Endothelial cell (in vitro differentiated cells): ENCODE measurements at regions not wholly inside any gene's neighbourhood (a gene's known extent, or its start where the extent isn't known, plus 50 kb on each side); places are given as distances from the start of the nearest gene placed in this dataset.

Experiments used
- DNase-seq: peaks from one replicate; pipeline ENCODE4 v3.0.0; 2021; ENCODE audit warnings: low spot score
- H3K27ac Mint-ChIP-seq: one replicate; pipeline ENCODE4 v1.8.0; 2021; ENCODE audit warnings: mixed read lengths, inconsistent platforms; ENCODE audit not compliant: unreplicated experiment
- H3K27me3 Mint-ChIP-seq: one replicate; pipeline ENCODE4 v1.8.0; 2021; ENCODE audit warnings: mild to moderate bottlenecking, moderate library complexity, mixed read lengths, inconsistent platforms; ENCODE audit not compliant: unreplicated experiment
- H3K36me3 Mint-ChIP-seq: one replicate; pipeline ENCODE4 v1.8.0; 2021; ENCODE audit warnings: mild to moderate bottlenecking, low read depth, mixed read lengths, inconsistent platforms; ENCODE audit not compliant: unreplicated experiment
- H3K4me1 Mint-ChIP-seq: one replicate; pipeline ENCODE4 v1.8.0; 2021; ENCODE audit warnings: mild to moderate bottlenecking, mixed read lengths, inconsistent platforms; ENCODE audit not compliant: unreplicated experiment
- H3K4me3 Mint-ChIP-seq: one replicate; pipeline ENCODE4 v1.8.0; 2021; ENCODE audit warnings: mild to moderate bottlenecking, mixed read lengths, inconsistent platforms; ENCODE audit not compliant: unreplicated experiment
- H3K9me3 Mint-ChIP-seq: one replicate; pipeline ENCODE4 v1.8.0; 2021; ENCODE audit warnings: mixed read lengths, inconsistent platforms; ENCODE audit not compliant: unreplicated experiment
- CTCF ChIP-seq: fragments of 200-600 bp; sonication (generic); IDR thresholded peaks from one replicate; pipeline ENCODE4 v1.5.0; 2021; ENCODE audit warnings: antibody characterized with exemption; ENCODE audit not compliant: unreplicated experiment

DNA sequence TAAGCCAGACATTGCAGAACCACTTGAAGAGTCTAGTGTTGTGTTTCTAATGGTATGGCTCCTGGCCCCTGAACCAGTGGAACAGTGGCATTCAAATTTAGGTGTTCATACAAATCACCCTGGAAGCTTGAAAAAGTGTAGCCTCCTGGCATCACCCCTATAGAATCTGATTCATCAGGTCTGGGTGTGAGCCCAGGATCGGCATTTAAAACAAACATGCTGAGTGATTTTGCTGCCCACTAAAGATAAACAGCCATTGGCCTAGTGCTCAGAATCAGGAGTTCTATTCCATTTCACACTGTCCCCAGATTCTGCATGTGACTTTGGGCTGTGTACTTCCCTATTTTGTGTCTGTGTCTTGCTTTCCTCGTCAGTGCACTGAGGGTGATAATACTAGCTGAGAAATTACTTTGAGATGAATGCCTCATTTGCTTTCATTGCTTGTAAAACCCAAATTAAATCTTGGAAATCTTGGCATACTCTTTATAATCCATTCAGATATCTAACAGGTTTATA is 241.5 kb upstream of the CLINT1 start:
- Mint-ChIP-seq H3K27ac (no peak overlapping the region), H3K27me3 (peaks cover 3% of the 10 kb centered on the region)
- TF ChIP-seq CTCF: no peak

GRCh38 chr5:158099571-158100105 is 240.7 kb upstream of the CLINT1 start:
- TF ChIP-seq CTCF: no peak
- peaks cover 3% of the 10 kb centered on the region for H3K27me3 Mint-ChIP-seq
- H3K27ac Mint-ChIP-seq: no peak overlapping the region
- no peak overlapping the region for H3K4me3 Mint-ChIP-seq
- no peaks in the 10 kb centered on the region for H3K36me3 Mint-ChIP-seq
- peaks cover under 1% of the 10 kb centered on the region for H3K4me1 Mint-ChIP-seq
- H3K9me3 Mint-ChIP-seq: no peaks in the 10 kb centered on the region
- no peak for DNase-seq

More for the DNA sequence above, 241.5 kb upstream of the CLINT1 start:
- no peaks in the 10 kb centered on the region for H3K36me3 Mint-ChIP-seq
- no peak for DNase-seq
- H3K4me1 Mint-ChIP-seq: no peaks in the 10 kb centered on the region
- no peaks in the 10 kb centered on the region for H3K9me3 Mint-ChIP-seq
- no peak overlapping the region for H3K4me3 Mint-ChIP-seq

DNA sequence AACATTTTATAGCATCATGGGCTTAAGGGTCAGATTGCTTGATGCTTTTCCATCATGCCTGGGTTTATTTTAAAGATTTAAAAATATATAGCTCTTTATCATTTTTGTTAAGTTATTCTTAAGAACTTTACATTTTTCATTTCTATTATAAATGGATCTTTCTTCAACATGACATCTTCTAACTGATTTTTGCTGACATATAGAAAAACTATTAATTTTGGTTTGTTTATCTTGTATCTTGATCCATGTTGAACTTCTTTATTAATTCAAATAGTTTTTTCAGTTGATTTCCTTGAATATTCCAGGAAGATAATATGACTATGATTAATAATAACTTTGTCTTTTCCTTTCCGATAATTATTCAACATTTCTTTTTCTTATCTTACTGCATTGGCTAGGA is 237.9 kb upstream of the CLINT1 start:
- Mint-ChIP-seq H3K9me3 (no peaks in the 10 kb centered on the region), H3K4me3 (no peak overlapping the region), H3K4me1 (peaks cover 4% of the 10 kb centered on the region), H3K36me3 (no peaks in the 10 kb centered on the region), H3K27ac (no peak overlapping the region), H3K27me3 (peaks cover 7% of the 10 kb centered on the region)
- DNase-seq: no peak
- no peak for TF ChIP-seq CTCF

DNA sequence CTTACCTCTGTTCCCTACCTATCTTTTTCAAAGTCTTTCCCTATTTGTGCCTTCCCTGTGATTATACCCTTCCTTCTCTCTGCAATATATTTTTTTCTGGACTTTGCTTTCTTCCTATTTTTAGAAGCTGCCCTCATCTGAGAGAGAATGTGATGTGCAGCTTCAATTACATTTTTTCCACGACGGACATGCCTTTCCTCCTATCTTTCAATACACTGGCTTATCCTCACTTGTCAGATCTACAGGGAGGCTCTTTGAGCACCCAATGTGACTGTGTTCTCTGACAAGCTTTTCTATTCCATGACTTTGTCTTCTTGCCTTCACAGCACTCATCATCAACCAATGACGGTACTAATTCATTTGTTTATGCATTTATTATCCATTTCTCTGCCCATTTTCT is 227.9 kb upstream of the CLINT1 start:
- H3K27ac Mint-ChIP-seq: no peak overlapping the region
- no peak for DNase-seq
- no peaks in the 10 kb centered on the region for H3K9me3 Mint-ChIP-seq
- peaks cover 1% of the 10 kb centered on the region for H3K27me3 Mint-ChIP-seq
- H3K4me1 Mint-ChIP-seq: no peaks in the 10 kb centered on the region
- H3K4me3 Mint-ChIP-seq: no peak overlapping the region
- TF ChIP-seq CTCF: no peak
- H3K36me3 Mint-ChIP-seq: no peaks in the 10 kb centered on the region

DNA sequence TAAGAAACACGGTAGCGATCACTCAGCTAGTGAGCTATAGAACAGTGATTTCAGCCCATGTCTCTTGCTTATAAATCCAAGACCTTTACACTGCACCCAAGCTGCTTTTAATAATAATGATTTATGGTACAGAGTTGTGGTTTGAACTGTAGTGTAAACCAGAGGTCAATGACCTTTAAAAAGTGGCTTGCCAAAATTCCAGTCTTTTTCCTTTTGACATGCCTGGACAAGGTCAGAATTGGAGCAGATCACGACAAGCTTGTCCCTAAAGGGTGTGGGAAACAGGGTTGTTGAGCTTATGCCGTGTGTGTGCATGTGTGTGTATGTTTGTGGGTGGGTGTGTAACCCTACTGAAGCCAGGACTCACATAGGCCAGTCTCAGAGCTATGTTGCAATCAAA is 225.3 kb upstream of the CLINT1 start:
- H3K4me1 Mint-ChIP-seq: no peaks in the 10 kb centered on the region

More for the DNA sequence above, 225.3 kb upstream of the CLINT1 start:
- Mint-ChIP-seq H3K27ac (no peak overlapping the region), H3K4me3 (no peak overlapping the region), H3K27me3 (peaks cover 5% of the 10 kb centered on the region), H3K36me3 (no peaks in the 10 kb centered on the region), H3K9me3 (no peaks in the 10 kb centered on the region)
- TF ChIP-seq CTCF: no peak
- DNase-seq: no peak
